HG03175 (cell line): ENCODE measurements at regions not wholly inside any gene's neighbourhood (a gene's known extent, or its start where the extent isn't known, plus 50 kb on each side); places are given as distances from the start of the nearest gene placed in this dataset.

ENCODE experiments used
- ATAC-seq: cut with Tn5 transposase; IDR thresholded peaks from one replicate; pipeline ENCODE4 v1.9.1; 2021; ENCODE audit warnings: mild to moderate bottlenecking, moderate library complexity; ENCODE audit not compliant: unreplicated experiment

GRCh38 chr3:27861046-27862036 is 139.2 kb upstream of the EOMES start:
- ATAC-seq = no peak

- ATAC-seq = no peak
Measured at GRCh38 chr3:27865731-27866130, 143.6 kb upstream of the EOMES start.

GRCh38 chr3:27869152-27869551 is 147.0 kb upstream of the EOMES start:
- no peak for ATAC-seq

GRCh38 chr3:27877061-27878013 is 155.2 kb upstream of the EOMES start:
- ATAC-seq = no peak

GRCh38 chr3:27878014-27878383 is 155.9 kb upstream of the EOMES start:
- no peak for ATAC-seq

GRCh38 chr3:27880969-27881892 is 159.1 kb upstream of the EOMES start:
- peak; percentile 50 for ATAC-seq

GRCh38 chr3:27883266-27883665 is 161.1 kb upstream of the EOMES start:
- ATAC-seq = no peak

- ATAC-seq = no peak
Measured at GRCh38 chr3:27885641-27886040, 163.5 kb upstream of the EOMES start.

- ATAC-seq = no peak
Measured at GRCh38 chr3:27888562-27888961, 166.4 kb upstream of the EOMES start.

GRCh38 chr3:27889745-27890144 is 167.6 kb upstream of the EOMES start:
- no peak for ATAC-seq

- ATAC-seq = no peak
Measured at GRCh38 chr3:27900316-27900715, 178.2 kb upstream of the EOMES start.

GRCh38 chr3:27903446-27903845 is 181.3 kb upstream of the EOMES start:
- ATAC-seq = no peak

- ATAC-seq = no peak
Measured at GRCh38 chr3:27905625-27906024, 183.5 kb upstream of the EOMES start.

GRCh38 chr3:27907148-27907547 is 185.0 kb upstream of the EOMES start:
- no peak for ATAC-seq

GRCh38 chr3:27907929-27908328 is 185.8 kb upstream of the EOMES start:
- ATAC-seq = no peak

- ATAC-seq = no peak
Measured at GRCh38 chr3:27910456-27910855, 188.3 kb upstream of the EOMES start.

- no peak for ATAC-seq
Measured at GRCh38 chr3:27914199-27914598, 192.1 kb upstream of the EOMES start.

GRCh38 chr3:27923349-27924068 is 201.4 kb upstream of the EOMES start:
- no peak for ATAC-seq

GRCh38 chr3:27927882-27928281 is 205.8 kb upstream of the EOMES start:
- ATAC-seq = no peak

- ATAC-seq = no peak
Measured at GRCh38 chr3:27930052-27930602, 208.0 kb upstream of the EOMES start.
